Esophagus squamous epithelium (tissue), 5 donors: ENCODE measurements at regions not wholly inside any gene's neighbourhood (a gene's known extent, or its start where the extent isn't known, plus 50 kb on each side); places are given as distances from the start of the nearest gene placed in this dataset.

ENCODE experiments used
- DNase-seq: peaks from one replicate; lab custom pipeline; 2025; lab: John Stamatoyannopoulos, UW
- H3K27ac ChIP-seq, 4 donors: fragments of 200-600 bp; sonication (generic); one replicate each; pipeline ENCODE4 v1.5.1; 2016 to 2019; ENCODE audit warnings: mild to moderate bottlenecking in 1 of 4
- H3K27me3 ChIP-seq, 4 donors: fragments of 200-600 bp; sonication (generic); 1 replicate in 3 of 4; 2 replicates in 1 of 4; pipeline versions ENCODE4 v1.5.1 to v1.6.0; 2017 to 2021; ENCODE audit warnings: antibody characterized with exemption in 1 of 4
- H3K36me3 ChIP-seq, 3 donors: fragments of 200-600 bp; sonication (generic); one replicate each; pipeline ENCODE4 v1.5.1; 2016 to 2019
- H3K4me1 ChIP-seq, 3 donors: fragments of 200-600 bp; sonication (generic); one replicate each; pipeline ENCODE4 v1.5.1; 2017 to 2019
- H3K4me3 ChIP-seq, 4 donors: fragments of 200-600 bp; sonication (generic); 1 replicate in 3 of 4; 2 replicates in 1 of 4; pipeline ENCODE4 v1.5.1; 2016 to 2019; ENCODE audit warnings: mild to moderate bottlenecking in 2 of 4, moderate library complexity in 1 of 4
- H3K9me3 ChIP-seq, 3 donors: fragments of 200-600 bp; sonication (generic); one replicate each; pipeline ENCODE4 v1.5.1; 2016 to 2019
- POLR2A ChIP-seq, 4 donors: fragments of 450-650 bp; IDR thresholded peaks; one replicate each; pipeline ENCODE4 v1.6.1; 2017; ENCODE audit warnings: antibody characterized with exemption in 4 of 4, mild to moderate bottlenecking in 4 of 4, moderate library complexity in 3 of 4
- WGBS, 2 donors: methylation state at CpG; one replicate each; pipeline ENCODE4 v1.1.5; 2018; 5-methylcytosine and 5-hydroxymethylcytosine counted together
- intact Hi-C: fragments of 100-400 bp; cut with DNase I; formaldehyde crosslinking; loops from one replicate; pipeline ENCODE4 v1.15.0; 2022
- TF ChIP-seq, protein P1 (sequence below), 6 experiments: fragments of 450-650 bp in 4 of 6; fragments of 200-600 bp in 2 of 6; sonication (generic) in 2 of 6; IDR thresholded peaks; one replicate each; pipeline ENCODE4 v1.5.1; 2016 to 2019; ENCODE audit warnings: antibody characterized with exemption in 6 of 6, mild to moderate bottlenecking in 4 of 6, moderate library complexity in 4 of 6
- donor health status: DM: yes; HTN: yes; CAD: no.

DNA sequence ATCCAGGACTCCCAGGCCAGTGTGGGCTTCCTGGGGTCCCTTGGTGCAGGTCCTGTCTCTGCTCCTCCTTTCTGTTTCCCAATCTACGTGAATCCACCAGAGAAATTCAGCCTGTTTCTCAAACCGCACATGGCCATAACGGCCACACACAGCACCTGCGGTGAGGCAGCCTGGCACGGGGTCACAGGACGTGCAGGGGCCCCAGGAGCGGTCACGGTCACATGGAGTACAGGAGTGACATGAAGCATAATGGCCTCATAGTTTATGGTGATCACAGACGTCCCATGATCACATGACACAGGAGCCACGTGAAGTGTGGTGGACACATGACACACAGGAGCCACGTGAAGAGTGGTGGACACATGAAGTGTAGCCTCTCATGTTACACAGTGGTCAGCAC lies 248.5 kb upstream of the IRX4 start:
- Histone ChIP-seq H3K27ac (no peak overlapping the region), H3K9me3 (no peaks in the 10 kb centered on the region), H3K27me3 (peaks cover 0 to 22% (median 0%) of the 10 kb centered on the region in 4 donors), H3K4me3 (no peak overlapping the region), H3K4me1 (no peaks in the 10 kb centered on the region), H3K36me3 (no peaks in the 10 kb centered on the region)
- TF ChIP-seq POLR2A (IDR thresholded peaks at IDR 0.05) = no peak
- TF ChIP-seq, protein P1, sequence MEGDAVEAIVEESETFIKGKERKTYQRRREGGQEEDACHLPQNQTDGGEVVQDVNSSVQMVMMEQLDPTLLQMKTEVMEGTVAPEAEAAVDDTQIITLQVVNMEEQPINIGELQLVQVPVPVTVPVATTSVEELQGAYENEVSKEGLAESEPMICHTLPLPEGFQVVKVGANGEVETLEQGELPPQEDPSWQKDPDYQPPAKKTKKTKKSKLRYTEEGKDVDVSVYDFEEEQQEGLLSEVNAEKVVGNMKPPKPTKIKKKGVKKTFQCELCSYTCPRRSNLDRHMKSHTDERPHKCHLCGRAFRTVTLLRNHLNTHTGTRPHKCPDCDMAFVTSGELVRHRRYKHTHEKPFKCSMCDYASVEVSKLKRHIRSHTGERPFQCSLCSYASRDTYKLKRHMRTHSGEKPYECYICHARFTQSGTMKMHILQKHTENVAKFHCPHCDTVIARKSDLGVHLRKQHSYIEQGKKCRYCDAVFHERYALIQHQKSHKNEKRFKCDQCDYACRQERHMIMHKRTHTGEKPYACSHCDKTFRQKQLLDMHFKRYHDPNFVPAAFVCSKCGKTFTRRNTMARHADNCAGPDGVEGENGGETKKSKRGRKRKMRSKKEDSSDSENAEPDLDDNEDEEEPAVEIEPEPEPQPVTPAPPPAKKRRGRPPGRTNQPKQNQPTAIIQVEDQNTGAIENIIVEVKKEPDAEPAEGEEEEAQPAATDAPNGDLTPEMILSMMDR (IDR thresholded peaks at IDR 0.05) = no peak
- intact Hi-C loops = no loop called here
- whole genome bisulfite sequencing, 2 donors = 84 to 90% methylated on average over 4 to 8 of the region's 11 CpGs
- no peak for DNase-seq

DNA sequence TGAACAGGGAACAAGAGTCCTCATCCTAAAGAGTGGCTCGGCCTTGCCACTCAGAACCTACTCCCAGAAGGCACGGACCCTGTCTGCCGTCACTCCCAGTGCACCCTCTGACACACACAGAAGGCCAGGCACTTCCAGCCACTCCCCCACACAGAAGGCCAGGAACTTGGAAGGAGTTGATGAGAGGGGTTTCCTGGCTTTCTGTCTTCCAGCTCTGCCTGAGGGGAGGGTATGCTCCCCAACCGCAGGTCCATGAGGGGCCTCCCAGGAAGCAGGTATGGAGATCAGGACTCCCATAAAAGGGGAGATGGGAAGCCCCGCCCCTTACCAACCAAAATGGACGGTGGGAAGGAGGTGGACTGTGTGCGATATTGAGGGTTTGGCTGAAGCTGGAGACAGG lies 247.6 kb upstream of the IRX4 start:
- intact Hi-C loops = no loop called here
- Histone ChIP-seq H3K4me3 (no peak overlapping the region), H3K4me1 (no peaks in the 10 kb centered on the region), H3K27me3 (peaks cover 0 to 31% (median 0%) of the 10 kb centered on the region in 4 donors), H3K9me3 (no peaks in the 10 kb centered on the region), H3K36me3 (no peaks in the 10 kb centered on the region), H3K27ac (no peak overlapping the region)
- WGBS, 2 donors = 61 to 86% methylated on average over 2 to 6 of the region's 7 CpGs
- no peak for TF ChIP-seq POLR2A (IDR thresholded peaks at IDR 0.05)
- TF ChIP-seq, protein P1 (IDR thresholded peaks at IDR 0.05) = no peak
- no peak for DNase-seq

DNA sequence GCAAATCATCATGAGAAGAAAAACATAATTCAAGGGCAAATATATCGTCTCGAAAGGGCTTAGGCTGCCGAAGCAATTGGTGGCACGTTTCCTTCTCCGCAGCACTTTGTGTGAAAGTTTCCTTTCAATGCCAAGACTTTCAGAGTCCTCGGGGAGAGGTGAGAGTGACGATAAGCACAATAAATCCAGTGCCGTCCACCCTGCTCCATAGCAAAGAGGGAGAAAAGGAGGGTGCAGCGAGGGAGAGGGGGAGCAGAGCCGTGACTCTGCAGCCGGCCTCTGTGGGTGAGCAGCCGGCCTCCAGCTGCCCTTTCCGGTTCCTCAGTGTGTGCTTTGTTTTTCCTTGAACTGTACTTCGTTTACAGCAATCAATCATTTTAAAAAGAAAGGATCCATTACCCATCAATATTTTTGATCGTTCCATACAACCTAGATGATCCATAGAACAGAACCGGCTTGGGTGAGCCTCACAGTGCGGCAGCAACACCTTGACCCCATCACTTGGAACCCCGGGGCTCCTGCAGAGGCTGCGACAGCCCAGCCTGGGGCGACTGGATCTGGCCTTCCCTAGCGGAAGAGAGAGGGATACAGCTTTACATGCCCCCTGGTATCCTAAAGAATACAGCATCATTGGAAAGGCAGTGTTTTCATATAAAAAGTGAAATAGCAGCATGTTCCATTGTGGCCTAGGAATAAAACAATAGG lies 247.0 kb upstream of the IRX4 start:
- 27 to 41% methylated on average over 15 to 19 of the region's 21 CpGs for WGBS, 2 donors
- no peak for DNase-seq
- no peaks in the 10 kb centered on the region for H3K36me3 ChIP-seq

DNA sequence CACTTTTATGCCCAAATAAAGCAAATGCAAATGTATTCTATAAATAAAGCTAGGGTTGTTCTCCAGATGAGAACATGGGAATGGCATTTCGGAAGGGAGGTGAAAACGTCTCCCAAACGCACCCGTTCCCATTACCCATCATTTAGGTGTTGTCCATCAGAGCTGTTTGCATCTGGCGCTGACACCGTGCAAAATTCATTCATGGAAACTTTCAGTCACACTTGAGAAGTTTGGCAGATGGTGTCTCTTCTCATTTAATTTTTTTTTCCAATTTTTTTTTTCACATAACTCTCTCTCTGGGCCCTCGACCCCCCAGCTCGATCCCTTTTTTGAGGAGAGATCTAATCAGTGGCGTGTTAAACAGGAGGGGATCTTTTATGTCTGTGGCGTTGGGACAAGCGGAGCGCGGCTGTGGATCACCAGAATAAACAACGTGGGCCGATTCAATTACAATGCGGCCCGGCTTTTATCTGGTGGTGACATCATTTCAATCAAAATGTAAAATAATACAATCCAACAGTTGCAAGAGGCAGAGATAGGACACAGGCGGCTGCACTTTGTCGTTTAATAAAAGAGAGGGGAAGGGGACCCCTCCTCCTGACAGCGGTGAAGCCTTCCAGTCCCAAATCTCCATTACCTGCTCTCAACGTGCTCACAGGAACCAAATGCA lies 246.1 kb upstream of the IRX4 start:
- H3K4me3 ChIP-seq = no peak overlapping the region
- H3K27me3 ChIP-seq = peaks cover 0 to 36% (median 0%) of the 10 kb centered on the region in 4 donors
- no peaks in the 10 kb centered on the region for H3K36me3 ChIP-seq
- no peaks in the 10 kb centered on the region for H3K9me3 ChIP-seq
- TF ChIP-seq, protein P1 (IDR thresholded peaks at IDR 0.05) = no peak
- no peak for TF ChIP-seq POLR2A (IDR thresholded peaks at IDR 0.05)
- H3K4me1 ChIP-seq = no peaks in the 10 kb centered on the region
- intact Hi-C loops = no loop called here
- WGBS, 2 donors = 41 to 53% methylated on average over 21 of the region's 21 CpGs
- H3K27ac ChIP-seq = no peak overlapping the region
- no peak for DNase-seq

More for the DNA sequence above, 247.0 kb upstream of the IRX4 start:
- no peak overlapping the region for H3K4me3 ChIP-seq
- H3K27me3 ChIP-seq = peaks cover 0 to 30% (median 0%) of the 10 kb centered on the region in 4 donors
- no peak overlapping the region for H3K27ac ChIP-seq
- H3K4me1 ChIP-seq = no peaks in the 10 kb centered on the region
- no peak for TF ChIP-seq POLR2A (IDR thresholded peaks at IDR 0.05)
- TF ChIP-seq, protein P1 (IDR thresholded peaks at IDR 0.05) = no peak
- intact Hi-C loops = no loop called here
- no peaks in the 10 kb centered on the region for H3K9me3 ChIP-seq

DNA sequence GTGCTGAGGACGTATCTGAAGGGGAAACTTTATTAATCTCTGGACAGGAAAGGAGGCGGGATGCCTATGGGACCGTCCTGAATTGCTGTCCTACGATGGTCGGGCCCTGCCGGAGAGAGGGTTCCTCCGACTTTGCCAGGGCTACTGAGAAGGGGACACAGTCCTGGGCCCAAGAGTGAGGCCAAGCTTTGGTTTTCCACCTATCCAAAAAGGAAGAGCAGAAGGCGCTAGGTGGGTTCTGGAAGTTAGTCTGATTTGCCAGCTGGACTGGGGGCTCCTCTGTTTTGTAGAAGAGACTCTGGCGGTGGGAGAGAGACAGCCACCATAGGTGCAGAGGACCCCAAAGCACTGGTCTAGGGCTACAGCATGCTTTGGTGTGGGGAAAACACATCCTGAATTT lies 243.8 kb upstream of the IRX4 start:
- no peaks in the 10 kb centered on the region for H3K9me3 ChIP-seq
- no peaks in the 10 kb centered on the region for H3K4me1 ChIP-seq
- H3K27ac ChIP-seq = no peak overlapping the region
- H3K36me3 ChIP-seq = no peaks in the 10 kb centered on the region
- H3K27me3 ChIP-seq = peaks cover 0 to 36% (median 0%) of the 10 kb centered on the region in 4 donors
- intact Hi-C loops = no loop called here
- TF ChIP-seq POLR2A (IDR thresholded peaks at IDR 0.05) = no peak
- TF ChIP-seq, protein P1 (IDR thresholded peaks at IDR 0.05) = no peak
- H3K4me3 ChIP-seq = no peak overlapping the region
- 78 to 91% methylated on average over 8 to 9 of the region's 9 CpGs for WGBS, 2 donors
- no peak for DNase-seq
